ENCODE measurements at regions not wholly inside any gene's neighbourhood (a gene's known extent, or its start where the extent isn't known, plus 50 kb on each side); places are given as distances from the start of the nearest gene placed in this dataset.

- intact Hi-C loops (cut with DNase I, micrococcal nuclease): no loop called here
- ChIA-PET CTCF (no interaction called here), POLR2A (no interaction called here)
- H3K4me3 ChIP-seq (ENCODE audit: low read length): no peak overlapping the region
- no peak for ATAC-seq (ENCODE audit: poor library complexity)
- no peaks in the 10 kb centered on the region for H3K36me3 Mint-ChIP-seq (ENCODE audit: low read depth)
- H3K4me3 Mint-ChIP-seq: no peak overlapping the region
- TF ChIP-seq, protein P1, sequence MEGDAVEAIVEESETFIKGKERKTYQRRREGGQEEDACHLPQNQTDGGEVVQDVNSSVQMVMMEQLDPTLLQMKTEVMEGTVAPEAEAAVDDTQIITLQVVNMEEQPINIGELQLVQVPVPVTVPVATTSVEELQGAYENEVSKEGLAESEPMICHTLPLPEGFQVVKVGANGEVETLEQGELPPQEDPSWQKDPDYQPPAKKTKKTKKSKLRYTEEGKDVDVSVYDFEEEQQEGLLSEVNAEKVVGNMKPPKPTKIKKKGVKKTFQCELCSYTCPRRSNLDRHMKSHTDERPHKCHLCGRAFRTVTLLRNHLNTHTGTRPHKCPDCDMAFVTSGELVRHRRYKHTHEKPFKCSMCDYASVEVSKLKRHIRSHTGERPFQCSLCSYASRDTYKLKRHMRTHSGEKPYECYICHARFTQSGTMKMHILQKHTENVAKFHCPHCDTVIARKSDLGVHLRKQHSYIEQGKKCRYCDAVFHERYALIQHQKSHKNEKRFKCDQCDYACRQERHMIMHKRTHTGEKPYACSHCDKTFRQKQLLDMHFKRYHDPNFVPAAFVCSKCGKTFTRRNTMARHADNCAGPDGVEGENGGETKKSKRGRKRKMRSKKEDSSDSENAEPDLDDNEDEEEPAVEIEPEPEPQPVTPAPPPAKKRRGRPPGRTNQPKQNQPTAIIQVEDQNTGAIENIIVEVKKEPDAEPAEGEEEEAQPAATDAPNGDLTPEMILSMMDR (IDR thresholded peaks at IDR 0.05): no peak
- no peak overlapping the region for H3K27ac ChIP-seq (ENCODE audit: low read depth in 1 of 2, low read length in 2 of 2)
- H3K9me3 Mint-ChIP-seq: no peaks in the 10 kb centered on the region
- no peaks in the 10 kb centered on the region for H3K4me1 ChIP-seq (ENCODE audit: insufficient read depth, low read length)
- peaks cover 0 to 6% of the 10 kb centered on the region in 2 experiments for H3K27me3 ChIP-seq (ENCODE audit: control insufficient read depth in 1 of 2, insufficient read depth in 2 of 2, low read length in 2 of 2)
- peaks cover 33% of the 10 kb centered on the region for H3K27me3 Mint-ChIP-seq
- no peaks in the 10 kb centered on the region for H3K4me1 Mint-ChIP-seq (ENCODE audit: low read depth)
- no peak for DNase-seq
- no peaks in the 10 kb centered on the region for H3K9me3 ChIP-seq (ENCODE audit: control insufficient read depth in 1 of 2, insufficient read depth in 1 of 2, low read length in 2 of 2)
- H3K27ac Mint-ChIP-seq: no peak overlapping the region
- no peaks in the 10 kb centered on the region for H3K36me3 ChIP-seq (ENCODE audit: insufficient read depth, low read length)
These were observed 543.0 kb downstream of the PLCL1 start for GRCh38 chr2:198347349-198347748.

- H3K9me3 ChIP-seq (ENCODE audit: control insufficient read depth in 1 of 2, insufficient read depth in 1 of 2, low read length in 2 of 2): no peaks in the 10 kb centered on the region
- Mint-ChIP-seq H3K4me3 (no peak overlapping the region), H3K36me3 (ENCODE audit: low read depth) (no peaks in the 10 kb centered on the region), H3K4me1 (ENCODE audit: low read depth) (no peaks in the 10 kb centered on the region), H3K9me3 (no peaks in the 10 kb centered on the region), H3K27ac (no peak overlapping the region), H3K27me3 (peaks cover 34% of the 10 kb centered on the region)
- ChIA-PET CTCF (no interaction called here), POLR2A (no interaction called here)
- no peak for ATAC-seq (ENCODE audit: poor library complexity)
- no peak for DNase-seq
- H3K27ac ChIP-seq (ENCODE audit: low read depth in 1 of 2, low read length in 2 of 2): no peak overlapping the region
- H3K36me3 ChIP-seq (ENCODE audit: insufficient read depth, low read length): no peaks in the 10 kb centered on the region
- no peak overlapping the region for H3K4me3 ChIP-seq (ENCODE audit: low read length)
- peaks cover 0 to 6% of the 10 kb centered on the region in 2 experiments for H3K27me3 ChIP-seq (ENCODE audit: control insufficient read depth in 1 of 2, insufficient read depth in 2 of 2, low read length in 2 of 2)
- intact Hi-C loops (cut with DNase I, micrococcal nuclease): no loop called here
- H3K4me1 ChIP-seq (ENCODE audit: insufficient read depth, low read length): no peaks in the 10 kb centered on the region
- TF ChIP-seq, protein P1 (IDR thresholded peaks at IDR 0.05): no peak
These were observed 539.1 kb downstream of the PLCL1 start for GRCh38 chr2:198343471-198343870.

DNA sequence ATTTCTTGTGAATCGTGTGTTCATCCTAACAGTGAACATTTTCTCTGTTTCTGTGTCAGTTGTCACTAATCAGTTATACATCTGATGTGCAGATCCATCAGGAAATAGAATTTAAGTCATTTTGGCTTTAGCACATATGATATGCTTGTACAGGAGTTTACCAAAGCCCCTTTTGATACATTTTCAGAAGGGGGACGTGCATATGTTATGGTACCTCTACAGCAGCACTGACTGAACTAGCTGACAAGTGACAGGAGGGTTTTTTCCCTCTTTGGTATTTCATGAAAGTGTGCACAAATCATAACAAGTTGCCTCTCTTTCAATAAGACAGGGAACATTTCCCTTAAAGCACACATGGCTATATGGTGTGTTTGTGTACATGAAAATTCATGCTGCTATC is 536.5 kb downstream of the PLCL1 start:
- TF ChIP-seq, protein P1 (IDR thresholded peaks at IDR 0.05): no peak
- Mint-ChIP-seq H3K27me3 (peaks cover 38% of the 10 kb centered on the region), H3K9me3 (no peaks in the 10 kb centered on the region), H3K27ac (no peak overlapping the region), H3K4me1 (ENCODE audit: low read depth) (no peaks in the 10 kb centered on the region), H3K36me3 (ENCODE audit: low read depth) (no peaks in the 10 kb centered on the region), H3K4me3 (no peak overlapping the region)
- ChIA-PET POLR2A (no interaction called here), CTCF (interaction anchor here (1.7 kb wide), 1 partner anchor 26 kb away, joined by 4 read pairs; no protein-coding TSS in a partner anchor)
- Histone ChIP-seq H3K36me3 (ENCODE audit: insufficient read depth, low read length) (no peaks in the 10 kb centered on the region), H3K4me3 (ENCODE audit: low read length) (no peak overlapping the region), H3K27me3 (ENCODE audit: control insufficient read depth in 1 of 2, insufficient read depth in 2 of 2, low read length in 2 of 2) (peaks cover 8 to 10% of the 10 kb centered on the region in 2 experiments), H3K9me3 (ENCODE audit: control insufficient read depth in 1 of 2, insufficient read depth in 1 of 2, low read length in 2 of 2) (no peaks in the 10 kb centered on the region), H3K4me1 (ENCODE audit: insufficient read depth, low read length) (no peaks in the 10 kb centered on the region), H3K27ac (ENCODE audit: low read depth in 1 of 2, low read length in 2 of 2) (no peak overlapping the region)
- no peak for DNase-seq
- intact Hi-C loops (cut with DNase I, micrococcal nuclease): no loop called here
- no peak for ATAC-seq (ENCODE audit: poor library complexity)
